ENCODE measurements at regions not wholly inside any gene's neighbourhood (a gene's known extent, or its start where the extent isn't known, plus 50 kb on each side); places are given as distances from the start of the nearest gene placed in this dataset.

GRCh38 chr21:15383588-15383987 lies 318.8 kb upstream of the NRIP1 start:
- Histone ChIP-seq H3K36me3 (ENCODE audit: low read depth) (no peaks in the 10 kb centered on the region), H3K4me3 (no peak overlapping the region), H4K20me1 (ENCODE audit: insufficient read depth) (no peaks in the 10 kb centered on the region), H3K79me2 (ENCODE audit: insufficient read depth) (no peaks in the 10 kb centered on the region), H2AFZ (no peak overlapping the region), H3K27ac (no peak overlapping the region), H3F3A (ENCODE audit: insufficient read depth) (no peaks in the 10 kb centered on the region), H3K9me3 (ENCODE audit: low read depth) (no peaks in the 10 kb centered on the region), H3K4me1 (ENCODE audit: insufficient read depth) (no peaks in the 10 kb centered on the region), H3K27me3 (replicated peaks; ENCODE audit: insufficient read depth) (no peaks in the 10 kb centered on the region; the same call in 1 of the 2 replicates), H3K9me2 (ENCODE audit: insufficient read depth) (no peaks in the 10 kb centered on the region), H3K9ac (no peak overlapping the region), H3K4me2 (ENCODE audit: unreplicated experiment) (no peak overlapping the region)
- TF ChIP-seq EZH2phosphoT487 (IDR thresholded peaks at IDR 0.05; ENCODE audit: insufficient read depth, low read depth) (no peak), EZH2 (IDR thresholded peaks at IDR 0.05; ENCODE audit: insufficient read depth, poor library complexity, severe bottlenecking) (no peak)
- no peak for DNase-seq
- WGBS, 2 experiments (ENCODE audit: low coverage in 1 of 2, low lambda C conversion rate in 2 of 2, missing lambda C conversion rate in 2 of 2), result 52 to 53% methylated on average over 4 of the region's 4 CpGs
- in situ Hi-C loops (cut with MboI), result no loop called here

GRCh38 chr21:15390049-15390448 lies 325.2 kb upstream of the NRIP1 start:
- Histone ChIP-seq H3K4me2 (ENCODE audit: unreplicated experiment) (no peak overlapping the region), H3K79me2 (ENCODE audit: insufficient read depth) (no peaks in the 10 kb centered on the region), H3K4me3 (no peak overlapping the region), H3K27ac (no peak overlapping the region), H4K20me1 (ENCODE audit: insufficient read depth) (no peaks in the 10 kb centered on the region), H2AFZ (no peak overlapping the region), H3K27me3 (replicated peaks; ENCODE audit: insufficient read depth) (no peaks in the 10 kb centered on the region), H3K9ac (no peak overlapping the region), H3K9me3 (ENCODE audit: low read depth) (no peaks in the 10 kb centered on the region), H3K36me3 (ENCODE audit: low read depth) (no peaks in the 10 kb centered on the region), H3K9me2 (ENCODE audit: insufficient read depth) (0 out of 2 replicates have a peak, but pooled peaks cover 4% of the 10 kb centered on the region), H3F3A (ENCODE audit: insufficient read depth) (no peaks in the 10 kb centered on the region), H3K4me1 (ENCODE audit: insufficient read depth) (no peaks in the 10 kb centered on the region)
- in situ Hi-C loops (cut with MboI), result no loop called here
- WGBS, 2 experiments (ENCODE audit: low coverage in 1 of 2, low lambda C conversion rate in 2 of 2, missing lambda C conversion rate in 2 of 2), result 53 to 63% methylated on average over 2 of the region's 2 CpGs
- no peak for DNase-seq
- TF ChIP-seq EZH2 (IDR thresholded peaks at IDR 0.05; ENCODE audit: insufficient read depth, poor library complexity, severe bottlenecking) (no peak), EZH2phosphoT487 (IDR thresholded peaks at IDR 0.05; ENCODE audit: insufficient read depth, low read depth) (no peak)

- H3K4me2 ChIP-seq (ENCODE audit: unreplicated experiment), result no peak overlapping the region
- no peaks in the 10 kb centered on the region for H3K9me3 ChIP-seq (ENCODE audit: low read depth)
- H3K27me3 ChIP-seq (replicated peaks; ENCODE audit: insufficient read depth), result no peaks in the 10 kb centered on the region
- no peak overlapping the region for H2AFZ ChIP-seq
- WGBS, 2 experiments (ENCODE audit: low coverage in 1 of 2, low lambda C conversion rate in 2 of 2, missing lambda C conversion rate in 2 of 2), result 79 to 85% methylated on average over 2 of the region's 2 CpGs
- in situ Hi-C loops (cut with MboI), result no loop called here
- H4K20me1 ChIP-seq (ENCODE audit: insufficient read depth), result no peaks in the 10 kb centered on the region
- no peaks in the 10 kb centered on the region for H3K36me3 ChIP-seq (ENCODE audit: low read depth)
- no peak overlapping the region for H3K9ac ChIP-seq
- no peaks in the 10 kb centered on the region for H3K9me2 ChIP-seq (ENCODE audit: insufficient read depth)
- no peaks in the 10 kb centered on the region for H3F3A ChIP-seq (ENCODE audit: insufficient read depth)
- H3K4me3 ChIP-seq, result no peak overlapping the region
- no peaks in the 10 kb centered on the region for H3K4me1 ChIP-seq (ENCODE audit: insufficient read depth)
- H3K27ac ChIP-seq, result no peak overlapping the region
- TF ChIP-seq EZH2 (IDR thresholded peaks at IDR 0.05; ENCODE audit: insufficient read depth, poor library complexity, severe bottlenecking), result no peak
- TF ChIP-seq EZH2phosphoT487 (IDR thresholded peaks at IDR 0.05; ENCODE audit: insufficient read depth, low read depth), result no peak
- DNase-seq, result no peak
- H3K79me2 ChIP-seq (ENCODE audit: insufficient read depth), result no peaks in the 10 kb centered on the region
Measured at GRCh38 chr21:15397258-15397657, 332.5 kb upstream of the NRIP1 start.

GRCh38 chr21:15400905-15401304 lies 328.9 kb upstream of the USP25 start:
- Histone ChIP-seq H4K20me1 (ENCODE audit: insufficient read depth) (no peaks in the 10 kb centered on the region), H3K79me2 (ENCODE audit: insufficient read depth) (no peaks in the 10 kb centered on the region), H3K4me3 (no peak overlapping the region), H2AFZ (no peak overlapping the region), H3K9ac (no peak overlapping the region), H3F3A (ENCODE audit: insufficient read depth) (no peaks in the 10 kb centered on the region), H3K27me3 (replicated peaks; ENCODE audit: insufficient read depth) (no peaks in the 10 kb centered on the region), H3K4me1 (ENCODE audit: insufficient read depth) (no peaks in the 10 kb centered on the region), H3K36me3 (ENCODE audit: low read depth) (no peaks in the 10 kb centered on the region), H3K9me2 (ENCODE audit: insufficient read depth) (no peaks in the 10 kb centered on the region), H3K4me2 (ENCODE audit: unreplicated experiment) (no peak overlapping the region), H3K27ac (no peak overlapping the region), H3K9me3 (ENCODE audit: low read depth) (no peaks in the 10 kb centered on the region)
- 42 to 50% methylated on average over 1 of the region's 1 CpG for WGBS, 2 experiments (ENCODE audit: low coverage in 1 of 2, low lambda C conversion rate in 2 of 2, missing lambda C conversion rate in 2 of 2)
- DNase-seq, result no peak
- in situ Hi-C loops (cut with MboI), result no loop called here
- TF ChIP-seq EZH2phosphoT487 (IDR thresholded peaks at IDR 0.05; ENCODE audit: insufficient read depth, low read depth), result no peak

GRCh38 chr21:15401331-15401730 lies 328.5 kb upstream of the USP25 start:
- H3K9me2 ChIP-seq (ENCODE audit: insufficient read depth), result no peaks in the 10 kb centered on the region
- H3K27ac ChIP-seq, result no peak overlapping the region
- no peak overlapping the region for H3K9ac ChIP-seq
- 37 to 41% methylated on average over 4 of the region's 4 CpGs for whole genome bisulfite sequencing, 2 experiments (ENCODE audit: low coverage in 1 of 2, low lambda C conversion rate in 2 of 2, missing lambda C conversion rate in 2 of 2)
- in situ Hi-C loops (cut with MboI), result no loop called here
- H3K79me2 ChIP-seq (ENCODE audit: insufficient read depth), result no peaks in the 10 kb centered on the region
- no peaks in the 10 kb centered on the region for H3K9me3 ChIP-seq (ENCODE audit: low read depth)
- no peaks in the 10 kb centered on the region for H3K4me1 ChIP-seq (ENCODE audit: insufficient read depth)
- no peak for TF ChIP-seq EZH2phosphoT487 (IDR thresholded peaks at IDR 0.05; ENCODE audit: insufficient read depth, low read depth)
- TF ChIP-seq EZH2 (IDR thresholded peaks at IDR 0.05; ENCODE audit: insufficient read depth, poor library complexity, severe bottlenecking), result no peak
- no peaks in the 10 kb centered on the region for H3F3A ChIP-seq (ENCODE audit: insufficient read depth)
- no peak overlapping the region for H3K4me2 ChIP-seq (ENCODE audit: unreplicated experiment)
- DNase-seq, result no peak
- H2AFZ ChIP-seq, result no peak overlapping the region
- H3K27me3 ChIP-seq (replicated peaks; ENCODE audit: insufficient read depth), result no peaks in the 10 kb centered on the region
- no peaks in the 10 kb centered on the region for H3K36me3 ChIP-seq (ENCODE audit: low read depth)
- no peak overlapping the region for H3K4me3 ChIP-seq
- H4K20me1 ChIP-seq (ENCODE audit: insufficient read depth), result no peaks in the 10 kb centered on the region
